ENCODE measurements at regions not wholly inside any gene's neighbourhood (a gene's known extent, or its start where the extent isn't known, plus 50 kb on each side); places are given as distances from the start of the nearest gene placed in this dataset.
"Not testable (repeated sequence)": the region's sequence is repeated elsewhere in the genome, so short reads cannot be mapped to it uniquely, and the experiment has no call there.

DNA sequence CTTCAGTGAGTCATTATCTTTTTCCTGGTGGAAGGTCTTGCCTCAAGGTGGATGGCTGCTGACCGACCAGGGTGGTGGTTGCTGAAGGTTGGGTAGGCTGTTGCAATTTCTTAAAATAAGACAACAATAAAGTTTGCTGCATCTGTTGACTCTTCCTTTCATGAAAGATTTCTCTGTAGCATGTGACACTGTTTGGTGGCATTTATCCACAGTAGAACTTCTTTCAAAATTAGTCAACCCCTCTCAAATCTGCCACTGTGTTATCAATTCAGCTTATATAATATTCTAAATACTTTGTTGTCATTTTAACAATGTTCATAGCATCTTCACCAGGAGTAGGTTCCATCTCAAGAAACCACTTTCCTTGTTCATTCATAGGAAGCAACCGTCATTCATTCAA lies 66.8 kb upstream of the ATXN1 start:
- DNase-seq = no peak
- no peak for TF ChIP-seq GATA1 (IDR thresholded peaks at IDR 0.05; ENCODE audit: low read depth, low read length)
- TF ChIP-seq POLR2A (IDR thresholded peaks at IDR 0.05; ENCODE audit: low read length) = no peak

DNA sequence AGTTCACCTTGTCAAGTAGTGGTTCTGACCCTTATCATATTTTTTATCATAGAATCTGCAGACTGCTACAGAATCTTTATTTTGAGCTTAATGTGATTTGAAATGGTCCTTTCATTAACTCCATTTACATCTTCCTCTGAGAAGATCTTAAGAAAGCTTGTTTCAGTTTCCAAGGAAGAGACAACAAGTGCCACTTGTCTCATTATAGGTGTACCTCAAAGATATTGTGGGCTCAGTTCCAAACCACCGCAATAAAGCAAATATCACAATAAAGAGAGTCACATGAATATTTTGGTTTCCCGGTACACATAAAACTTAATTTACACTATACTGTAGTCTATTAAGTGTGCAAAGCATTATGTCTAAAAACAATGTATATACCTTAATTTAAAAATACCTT lies 66.4 kb upstream of the ATXN1 start:
- no peak for DNase-seq
- TF ChIP-seq POLR2A (IDR thresholded peaks at IDR 0.05; ENCODE audit: low read length) (no peak), GATA1 (IDR thresholded peaks at IDR 0.05; ENCODE audit: low read depth, low read length) (no peak)

- no peak for TF ChIP-seq GATA1 (IDR thresholded peaks at IDR 0.05; ENCODE audit: low read depth, low read length)
- no peak for TF ChIP-seq POLR2A (IDR thresholded peaks at IDR 0.05; ENCODE audit: low read length)
- no peak for DNase-seq
These were observed 64.5 kb upstream of the ATXN1 start for GRCh38 chr6:16825784-16826183.

- TF ChIP-seq POLR2A (IDR thresholded peaks at IDR 0.05; ENCODE audit: low read length) (no peak), GATA1 (IDR thresholded peaks at IDR 0.05; ENCODE audit: low read depth, low read length) (no peak)
- DNase-seq = no peak
These were observed 63.8 kb upstream of the ATXN1 start for GRCh38 chr6:16824845-16825685.

GRCh38 chr6:16823718-16824352 lies 62.6 kb upstream of the ATXN1 start:
- no peak for DNase-seq
- TF ChIP-seq POLR2A (IDR thresholded peaks at IDR 0.05; ENCODE audit: low read length) (no peak), GATA1 (IDR thresholded peaks at IDR 0.05; ENCODE audit: low read depth, low read length) (no peak)

DNA sequence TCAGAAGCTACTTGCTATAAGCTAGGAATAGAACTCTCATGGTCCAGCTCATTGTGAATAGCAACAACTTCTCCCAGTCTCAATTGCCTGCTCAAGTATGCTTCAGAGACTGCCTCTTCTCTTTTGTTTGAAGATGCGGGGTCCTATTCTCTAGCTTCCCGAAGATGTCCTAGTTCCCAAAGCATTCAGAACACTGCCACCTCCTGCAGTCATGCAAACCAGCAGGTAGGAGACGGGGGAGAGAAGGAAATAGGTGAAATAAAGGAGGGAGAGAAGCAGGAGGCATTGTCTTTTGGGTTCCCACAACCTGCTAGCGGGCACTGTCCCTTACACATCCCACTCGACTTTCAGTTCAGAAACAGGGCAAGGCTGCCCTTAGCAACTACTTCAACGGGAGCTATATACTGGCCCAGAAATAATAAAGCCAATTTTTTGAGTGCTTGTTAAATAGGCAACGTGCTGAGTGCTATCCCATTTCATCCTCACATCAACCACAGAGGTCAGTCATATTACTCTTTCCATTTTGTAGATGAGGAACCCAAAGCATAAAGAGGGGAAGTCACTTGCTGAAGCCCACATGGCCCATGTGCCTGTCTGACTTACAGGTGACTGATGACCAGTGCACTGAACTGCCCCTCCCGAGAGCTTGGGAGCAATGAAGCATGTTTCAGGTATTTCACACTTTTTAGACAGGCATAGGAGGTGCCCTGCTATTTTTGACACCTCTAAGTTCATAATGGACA lies 61.9 kb upstream of the ATXN1 start:
- TF ChIP-seq GATA1 (IDR thresholded peaks at IDR 0.05; ENCODE audit: low read depth, low read length) (no peak), POLR2A (IDR thresholded peaks at IDR 0.05; ENCODE audit: low read length) (no peak)
- no peak for DNase-seq

GRCh38 chr6:16822529-16822928 lies 61.3 kb upstream of the ATXN1 start:
- DNase-seq = no peak
- TF ChIP-seq GATA1 (IDR thresholded peaks at IDR 0.05; ENCODE audit: low read depth, low read length) (no peak), POLR2A (IDR thresholded peaks at IDR 0.05; ENCODE audit: low read length) (no peak)

- TF ChIP-seq POLR2A (IDR thresholded peaks at IDR 0.05; ENCODE audit: low read length) (no peak), GATA1 (IDR thresholded peaks at IDR 0.05; ENCODE audit: low read depth, low read length) (no peak)
- no peak for DNase-seq
These were observed 60.6 kb upstream of the ATXN1 start for GRCh38 chr6:16821834-16822264.

- DNase-seq = not testable (repeated sequence)
These were observed 59.0 kb upstream of the ATXN1 start for GRCh38 chr6:16820262-16820661.

DNA sequence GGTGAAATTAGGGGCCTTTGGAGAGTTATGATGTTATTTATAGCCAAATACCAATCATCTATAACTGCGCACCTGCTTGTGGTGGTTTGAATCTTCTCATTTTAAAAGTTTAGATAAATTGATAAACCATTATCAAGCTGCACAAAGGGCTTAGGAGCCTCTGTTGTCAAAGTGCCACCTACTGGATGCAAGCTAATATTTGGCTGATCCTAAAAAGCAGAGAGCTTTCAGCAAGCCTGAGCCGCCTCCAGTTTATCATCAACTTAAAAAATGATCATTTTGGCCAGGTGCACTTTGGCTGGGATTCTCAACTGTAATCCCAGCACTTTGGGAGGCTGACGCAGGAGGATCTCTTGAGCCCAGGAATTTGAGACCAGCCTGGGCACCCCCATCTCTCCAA lies 58.5 kb upstream of the ATXN1 start:
- TF ChIP-seq POLR2A (IDR thresholded peaks at IDR 0.05; ENCODE audit: low read length) (no peak), GATA1 (IDR thresholded peaks at IDR 0.05; ENCODE audit: low read depth, low read length) (no peak)
- no peak for DNase-seq

GRCh38 chr6:16818992-16819626 lies 57.8 kb upstream of the ATXN1 start:
- DNase-seq = no peak
- no peak for TF ChIP-seq GATA1 (IDR thresholded peaks at IDR 0.05; ENCODE audit: low read depth, low read length)
- TF ChIP-seq POLR2A (IDR thresholded peaks at IDR 0.05; ENCODE audit: low read length) = no peak

GRCh38 chr6:16817594-16817993 lies 56.3 kb upstream of the ATXN1 start:
- DNase-seq = no peak
- TF ChIP-seq GATA1 (IDR thresholded peaks at IDR 0.05; ENCODE audit: low read depth, low read length) (no peak), POLR2A (IDR thresholded peaks at IDR 0.05; ENCODE audit: low read length) (no peak)

DNA sequence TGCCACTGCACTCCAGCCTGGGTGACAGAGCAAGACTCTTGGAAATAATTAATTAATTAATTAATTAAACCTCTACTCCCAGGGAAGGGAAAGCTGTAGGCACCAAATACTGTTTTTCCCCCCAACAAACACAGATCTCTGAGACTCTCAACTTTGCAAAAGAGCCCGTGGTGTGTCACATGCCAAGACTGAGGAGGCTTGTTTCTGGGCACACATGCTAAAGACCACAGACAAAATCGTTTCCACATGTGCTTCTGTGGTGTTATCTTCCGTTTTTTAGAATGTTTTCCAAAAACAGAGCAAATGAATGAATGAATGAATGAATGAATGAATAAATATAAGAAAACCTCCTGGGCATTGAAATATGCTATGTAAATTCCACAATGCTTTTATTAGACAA lies 55.6 kb upstream of the ATXN1 start:
- TF ChIP-seq POLR2A (IDR thresholded peaks at IDR 0.05; ENCODE audit: low read length) (no peak), GATA1 (IDR thresholded peaks at IDR 0.05; ENCODE audit: low read depth, low read length) (no peak)
- DNase-seq = no peak

DNA sequence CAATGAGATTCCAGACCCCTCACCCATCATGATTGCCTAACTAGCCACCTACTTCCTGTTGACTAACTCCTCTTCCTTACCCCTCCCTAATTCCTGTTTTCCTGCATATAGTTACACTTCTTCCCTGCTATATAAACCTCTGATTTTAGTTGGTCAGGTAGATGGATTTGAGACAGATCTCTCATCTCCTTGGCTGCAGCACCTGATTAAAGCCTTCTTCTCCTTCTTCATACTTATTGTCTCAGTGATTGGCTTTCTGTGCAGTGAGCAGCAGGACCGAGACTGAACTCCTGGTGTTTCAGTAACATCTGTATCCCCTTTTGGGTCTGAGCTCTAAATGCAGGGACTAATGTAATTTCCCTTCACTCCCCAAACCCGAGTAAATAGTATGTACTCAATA lies 51.7 kb upstream of the ATXN1 start:
- no peak for DNase-seq
- TF ChIP-seq POLR2A (IDR thresholded peaks at IDR 0.05; ENCODE audit: low read length) = no peak
- TF ChIP-seq GATA1 (IDR thresholded peaks at IDR 0.05; ENCODE audit: low read depth, low read length) = no peak

All from erythroblast (primary cell).